Stimulated activated CD4-positive, alpha-beta T cell treated with anti-CD3 and anti-CD28 coated beads, Interleukin-15, amount 100 ng/mL, for 48 hours (primary cell): ENCODE measurements at regions not wholly inside any gene's neighbourhood (a gene's known extent, or its start where the extent isn't known, plus 50 kb on each side); places are given as distances from the start of the nearest gene placed in this dataset.

ENCODE experiments used
- DNase-seq, 2 donors: peaks; one replicate each; pipeline ENCODE4 v3.0.0-alpha.2; 2020; ENCODE audit warnings: low read depth in 2 of 2

- no peak for DNase-seq
Measured at GRCh38 chr10:78898341-78899097, 170.2 kb upstream of the ZMIZ1 start.

- no peak for DNase-seq
Measured at GRCh38 chr10:78899098-78899754, 169.5 kb upstream of the ZMIZ1 start.

GRCh38 chr10:78899996-78900714 lies 168.6 kb upstream of the ZMIZ1 start:
- no peak for DNase-seq

- no peak for DNase-seq
Measured at GRCh38 chr10:78900715-78901430, 167.9 kb upstream of the ZMIZ1 start.

GRCh38 chr10:78901694-78902093 lies 167.1 kb upstream of the ZMIZ1 start:
- DNase-seq = no peak

DNA sequence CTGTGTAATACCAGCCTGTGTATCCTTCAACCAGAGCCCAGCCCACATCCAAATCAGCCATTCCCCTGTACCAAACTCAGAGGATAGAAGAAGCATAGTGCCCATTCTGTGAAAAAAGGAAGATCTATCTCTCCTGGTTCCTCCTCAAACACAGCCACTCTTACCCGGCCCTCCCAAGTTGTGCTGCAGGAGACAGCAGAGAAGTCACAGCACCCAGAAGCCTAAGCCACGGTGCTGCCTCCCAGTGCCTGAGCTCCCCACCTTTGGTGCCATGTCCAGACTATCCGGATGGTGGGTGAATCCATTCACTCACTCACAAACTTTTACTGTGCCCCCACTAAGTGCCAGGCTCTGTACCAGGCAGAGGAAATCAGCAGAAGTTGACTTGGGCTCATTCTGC lies 166.0 kb upstream of the ZMIZ1 start:
- DNase-seq = no peak

DNA sequence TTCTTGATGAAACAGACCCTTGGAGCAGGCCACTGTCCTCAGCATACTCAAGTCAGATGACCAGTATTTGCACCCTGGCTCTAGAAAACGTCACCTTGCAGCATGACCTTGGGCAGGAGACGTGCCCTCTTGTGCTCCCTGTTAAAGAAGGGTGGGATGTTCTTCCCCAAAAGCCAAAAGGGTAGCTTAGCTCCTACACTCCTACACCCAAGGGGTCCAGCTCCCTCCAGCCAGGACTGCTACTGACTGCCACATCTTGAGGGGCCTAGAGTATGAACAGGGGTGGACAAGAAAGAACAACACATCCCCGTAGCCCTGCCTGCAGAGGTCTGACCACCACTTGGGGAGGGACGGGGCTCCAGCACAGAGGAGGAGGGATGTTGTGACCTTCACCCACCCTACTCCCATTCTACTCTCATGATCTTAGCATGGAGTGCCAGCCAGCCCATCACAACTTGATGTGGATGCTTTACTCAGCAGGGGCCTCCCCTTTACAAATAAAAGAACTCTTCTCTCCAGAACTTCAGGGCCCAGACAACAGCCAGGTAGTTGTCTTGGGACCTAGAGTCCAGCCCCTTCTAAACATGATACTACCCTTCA lies 165.3 kb upstream of the ZMIZ1 start:
- DNase-seq = no peak

DNA sequence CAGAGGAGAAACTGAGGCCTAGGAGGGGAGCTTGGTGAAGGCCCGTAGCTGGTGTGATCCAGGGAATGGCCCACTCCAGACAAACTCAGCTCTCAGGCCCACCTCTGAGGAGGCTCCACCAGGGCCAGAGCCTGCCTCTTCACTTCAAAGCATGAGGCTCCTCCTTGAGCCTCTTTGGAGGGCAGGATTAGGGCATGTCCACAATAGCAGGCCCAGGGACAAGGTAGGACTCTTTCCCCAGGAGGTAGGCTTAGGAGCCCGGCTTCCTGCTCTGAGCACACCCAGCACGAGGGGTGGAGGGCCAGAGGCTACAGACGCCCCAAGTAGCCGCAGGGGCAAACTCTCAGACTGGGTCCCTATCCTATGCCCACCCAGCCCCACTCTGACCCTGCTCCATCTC lies 164.6 kb upstream of the ZMIZ1 start:
- DNase-seq = no peak

DNA sequence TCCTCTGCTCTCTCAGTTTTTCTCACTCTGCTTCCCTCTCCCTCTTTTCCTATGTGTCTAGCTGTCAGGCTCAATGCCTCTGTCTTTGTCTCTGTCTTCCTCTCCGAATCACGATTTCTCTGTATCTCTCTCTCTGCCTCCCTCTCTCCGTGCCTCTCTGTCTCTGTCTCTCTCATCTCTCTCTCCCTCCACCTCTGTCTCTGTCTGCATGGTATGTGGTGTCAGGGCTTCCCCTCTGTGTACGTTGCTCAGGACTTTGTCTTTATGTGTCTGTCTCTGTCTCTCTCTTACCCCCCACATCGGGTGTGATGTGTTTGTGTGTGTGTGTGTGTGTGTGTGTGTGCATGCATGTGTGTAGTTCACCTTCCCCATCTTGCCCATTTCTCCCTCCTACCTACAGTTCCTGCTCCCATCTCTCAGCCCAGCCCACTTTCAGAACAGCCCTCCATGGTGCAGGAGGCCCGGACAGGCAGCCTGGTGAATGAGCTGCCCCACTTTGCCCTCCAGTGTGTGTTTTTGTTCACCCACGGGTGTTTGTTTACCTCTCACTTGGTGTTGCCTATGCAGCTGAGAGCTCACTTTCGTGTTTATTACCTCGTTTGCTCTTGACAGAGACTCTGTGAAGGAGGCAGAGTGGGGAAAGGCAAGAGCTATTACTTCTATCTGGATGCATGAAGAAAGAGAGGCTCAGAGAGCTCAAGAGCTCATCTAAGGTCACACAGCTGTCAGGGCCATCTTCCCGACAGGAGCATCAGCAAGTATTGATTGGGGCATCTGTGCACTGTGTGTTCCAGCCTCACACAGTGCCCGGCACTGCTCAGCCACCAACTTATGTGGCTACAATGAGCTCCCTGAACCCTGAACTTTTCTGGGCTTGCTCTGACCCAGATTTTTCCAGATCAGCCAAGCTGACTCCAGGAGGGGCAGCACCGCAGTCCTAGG lies 163.5 kb upstream of the ZMIZ1 start:
- DNase-seq = no peak

DNA sequence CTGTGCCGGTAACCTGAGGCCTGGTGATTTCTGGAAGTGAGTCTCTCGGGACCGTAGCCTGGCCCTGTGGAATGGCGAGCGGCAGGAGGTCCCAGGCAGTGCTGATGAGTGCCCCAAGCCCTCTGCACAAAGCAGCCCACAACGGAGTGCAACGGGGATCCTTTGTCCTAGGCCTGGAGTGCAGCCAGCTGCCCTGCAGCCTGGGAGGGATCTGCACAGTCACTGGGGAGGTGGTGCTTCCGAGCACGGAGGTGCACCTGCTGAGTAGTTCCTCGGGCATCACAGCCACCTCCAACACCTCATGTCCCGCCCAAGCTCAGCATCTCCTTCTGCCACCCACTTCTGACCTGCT lies 162.8 kb upstream of the ZMIZ1 start:
- DNase-seq = no peak

GRCh38 chr10:78906734-78907390 lies 161.9 kb upstream of the ZMIZ1 start:
- no peak for DNase-seq

DNA sequence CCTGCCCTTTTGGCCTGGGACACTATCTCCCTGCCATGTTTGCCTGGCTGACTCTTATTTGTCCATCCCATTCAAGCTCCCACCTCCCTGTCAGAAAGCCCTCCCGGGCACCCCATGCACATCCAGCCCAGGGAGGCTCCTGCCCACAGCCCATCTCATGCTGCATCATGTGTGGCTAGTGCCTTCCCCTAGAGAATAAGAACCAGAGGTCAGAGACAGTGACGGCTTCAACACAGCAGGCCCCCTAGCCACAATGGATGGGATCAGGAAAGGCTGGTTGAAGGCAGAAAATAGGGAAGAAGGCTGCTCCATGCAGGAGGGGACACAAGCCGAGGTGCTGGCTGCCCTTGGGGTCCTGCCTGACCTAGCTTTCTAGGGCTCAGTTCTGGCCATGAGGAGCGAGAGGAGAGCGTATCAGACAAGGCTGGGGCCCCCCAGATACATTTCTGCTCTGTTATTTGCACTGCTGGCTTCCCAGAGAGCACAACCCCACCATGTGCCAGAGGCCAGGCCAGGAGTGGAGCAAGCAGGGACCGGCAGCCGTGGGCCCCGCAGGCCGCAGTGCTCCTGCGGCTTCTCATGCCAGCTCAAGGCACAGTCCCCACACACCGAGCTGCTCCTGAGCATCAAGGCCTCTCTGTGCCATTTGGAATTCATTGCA lies 161.1 kb upstream of the ZMIZ1 start:
- no peak for DNase-seq

- no peak for DNase-seq
Measured at GRCh38 chr10:78909221-78909620, 159.5 kb upstream of the ZMIZ1 start.

DNA sequence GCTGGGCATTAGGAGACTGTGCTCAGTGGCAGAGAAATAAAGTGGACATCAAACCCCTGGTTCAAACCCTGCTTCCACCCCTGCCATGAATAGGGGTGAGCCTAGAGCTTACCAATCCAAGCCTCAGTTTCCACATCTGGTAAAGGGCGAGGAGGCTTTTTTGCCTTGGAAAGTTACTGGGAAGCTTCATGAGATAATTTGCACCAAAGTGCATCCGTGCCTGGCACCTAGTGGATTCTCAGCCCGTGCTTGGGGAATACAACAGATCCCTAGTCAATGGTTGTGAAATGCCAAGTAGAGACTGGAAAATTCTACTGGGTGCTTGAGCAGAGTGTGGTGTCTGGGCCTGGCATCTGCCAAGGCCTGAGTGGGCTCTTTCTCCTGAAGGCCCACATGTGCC lies 158.7 kb upstream of the ZMIZ1 start:
- no peak for DNase-seq

GRCh38 chr10:78910476-78910875 lies 158.3 kb upstream of the ZMIZ1 start:
- no peak for DNase-seq

DNA sequence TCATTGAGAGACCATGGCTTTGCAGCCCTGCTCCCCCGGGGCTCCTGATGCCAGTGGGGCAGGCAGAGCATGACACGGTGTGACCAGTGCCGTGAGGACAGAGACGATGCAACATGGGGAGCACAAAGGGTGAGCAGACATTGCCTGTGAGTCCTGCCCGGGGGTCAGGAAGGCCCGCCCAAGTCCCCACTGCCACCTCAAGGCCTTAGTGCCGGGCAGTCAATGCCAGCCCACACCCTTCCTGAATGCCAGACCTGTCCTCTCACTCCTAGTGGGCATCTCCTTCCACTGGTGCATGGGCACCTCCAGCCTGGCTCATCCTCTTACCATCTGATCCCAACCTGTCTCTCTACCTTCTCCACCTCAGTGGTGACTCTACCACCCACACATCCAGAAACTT lies 157.9 kb upstream of the ZMIZ1 start:
- DNase-seq = no peak

- no peak for DNase-seq
Measured at GRCh38 chr10:78911533-78912340, 157.0 kb upstream of the ZMIZ1 start.

- no peak for DNase-seq
Measured at GRCh38 chr10:78912361-78913218, 156.2 kb upstream of the ZMIZ1 start.
